Tibial nerve (tissue), 4 donors: ENCODE measurements at regions not wholly inside any gene's neighbourhood (a gene's known extent, or its start where the extent isn't known, plus 50 kb on each side); places are given as distances from the start of the nearest gene placed in this dataset.

Source experiments
- DNase-seq, 2 donors: peaks; one replicate each; pipeline ENCODE4 v3.0.0-alpha.2; 2019; ENCODE audit warnings: low spot score in 2 of 2
- H3K27ac ChIP-seq, 4 donors: fragments of 200-600 bp; sonication (generic) in 3 of 4; one replicate each; pipeline ENCODE4 v1.5.1; 2017 to 2019; ENCODE audit warnings: mild to moderate bottlenecking in 1 of 4
- H3K27me3 ChIP-seq, 2 donors: fragments of 200-600 bp; sonication (generic) in 1 of 2; one replicate each; pipeline versions ENCODE4 v1.5.1 to v1.6.0; 2017 to 2019
- H3K36me3 ChIP-seq, 3 donors: fragments of 200-600 bp; sonication (generic); one replicate each; pipeline ENCODE4 v1.5.1; 2018 to 2019
- H3K4me1 ChIP-seq, 4 donors: fragments of 200-600 bp; sonication (generic) in 3 of 4; one replicate each; pipeline ENCODE4 v1.5.1; 2017 to 2019
- H3K4me3 ChIP-seq, 4 donors: fragments of 200-600 bp; sonication (generic) in 3 of 4; one replicate each; pipeline ENCODE4 v1.5.1; 2017 to 2019; ENCODE audit warnings: mild to moderate bottlenecking in 1 of 4, moderate library complexity in 1 of 4
- H3K9me3 ChIP-seq, 4 donors: fragments of 200-600 bp; sonication (generic) in 3 of 4; one replicate each; pipeline ENCODE4 v1.5.1; 2017 to 2019
- CTCF ChIP-seq, 5 experiments: fragments of 200-600 bp in 3 of 5; fragments of 450-650 bp in 2 of 5; sonication (generic) in 3 of 5; IDR thresholded peaks; one replicate each; pipeline ENCODE4 v1.5.1; 2016 to 2019; ENCODE audit warnings: antibody characterized with exemption in 5 of 5, mild to moderate bottlenecking in 3 of 5, moderate library complexity in 2 of 5
- EP300 ChIP-seq, 2 donors: sonication (generic); formaldehyde crosslinking; IDR thresholded peaks; one replicate each; pipeline ENCODE4 v1.6.1; 2017; ENCODE audit warnings: antibody characterized with exemption in 2 of 2, mild to moderate bottlenecking in 1 of 2
- POLR2A ChIP-seq, 2 donors: fragments of 450-650 bp; IDR thresholded peaks; one replicate each; pipeline ENCODE4 v1.6.1; 2017; ENCODE audit warnings: antibody characterized with exemption in 2 of 2, mild to moderate bottlenecking in 2 of 2, moderate library complexity in 2 of 2
- WGBS, 2 donors: methylation state at CpG; one replicate each; pipeline ENCODE4 v1.1.5; 2018; 5-methylcytosine and 5-hydroxymethylcytosine counted together

- Histone ChIP-seq H3K27ac (peak overlapping the region in 1 of 4 donors; percentile 26), H3K27me3 (no peaks in the 10 kb centered on the region), H3K36me3 (no peaks in the 10 kb centered on the region), H3K9me3 (no peaks in the 10 kb centered on the region), H3K4me3 (no peak overlapping the region), H3K4me1 (peaks cover 0 to 13% (median 0%) of the 10 kb centered on the region in 4 donors)
- WGBS, 2 donors: 51 to 58% methylated on average over 2 of the region's 2 CpGs
- no peak for DNase-seq
- no peak for TF ChIP-seq EP300 (IDR thresholded peaks at IDR 0.05)
- no peak for TF ChIP-seq CTCF (IDR thresholded peaks at IDR 0.05)
- no peak for TF ChIP-seq POLR2A (IDR thresholded peaks at IDR 0.05)
Measured at GRCh38 chr2:164429354-164429753, 191.9 kb downstream of the GRB14 start.

- 92 to 96% methylated on average over 7 of the region's 7 CpGs for WGBS, 2 donors
- Histone ChIP-seq H3K9me3 (no peaks in the 10 kb centered on the region), H3K4me3 (no peak overlapping the region), H3K27ac (no peak overlapping the region), H3K27me3 (no peaks in the 10 kb centered on the region), H3K36me3 (no peaks in the 10 kb centered on the region), H3K4me1 (peaks cover 0 to 13% (median 0%) of the 10 kb centered on the region in 4 donors)
- DNase-seq: no peak
- no peak for TF ChIP-seq CTCF (IDR thresholded peaks at IDR 0.05)
- no peak for TF ChIP-seq POLR2A (IDR thresholded peaks at IDR 0.05)
- no peak for TF ChIP-seq EP300 (IDR thresholded peaks at IDR 0.05)
Measured at GRCh38 chr2:164427111-164427510, 194.2 kb downstream of the GRB14 start.

GRCh38 chr2:164420787-164421186 is 200.5 kb downstream of the GRB14 start:
- WGBS, 2 donors: 93 to 94% methylated on average over 5 of the region's 5 CpGs
- TF ChIP-seq CTCF (IDR thresholded peaks at IDR 0.05) (no peak), POLR2A (IDR thresholded peaks at IDR 0.05) (no peak), EP300 (IDR thresholded peaks at IDR 0.05) (no peak)
- no peaks in the 10 kb centered on the region for H3K27me3 ChIP-seq

GRCh38 chr2:164412831-164413230 is 208.5 kb downstream of the GRB14 start:
- WGBS, 2 donors: 76 to 84% methylated on average over 2 of the region's 2 CpGs
- no peak for TF ChIP-seq CTCF (IDR thresholded peaks at IDR 0.05)
- H3K9me3 ChIP-seq: no peaks in the 10 kb centered on the region
- no peak for DNase-seq
- H3K4me1 ChIP-seq: no peaks in the 10 kb centered on the region
- H3K4me3 ChIP-seq: no peak overlapping the region
- no peaks in the 10 kb centered on the region for H3K36me3 ChIP-seq
- H3K27ac ChIP-seq: no peak overlapping the region
- H3K27me3 ChIP-seq: no peaks in the 10 kb centered on the region

More at GRCh38 chr2:164420787-164421186, 200.5 kb downstream of the GRB14 start:
- no peaks in the 10 kb centered on the region for H3K36me3 ChIP-seq
- no peak overlapping the region for H3K4me3 ChIP-seq
- no peak for DNase-seq
- H3K27ac ChIP-seq: no peak overlapping the region
- H3K4me1 ChIP-seq: peaks cover 0 to 6% (median 0%) of the 10 kb centered on the region in 4 donors
- no peaks in the 10 kb centered on the region for H3K9me3 ChIP-seq

- no peak overlapping the region for H3K4me3 ChIP-seq
- no peaks in the 10 kb centered on the region for H3K9me3 ChIP-seq
- no peaks in the 10 kb centered on the region for H3K27me3 ChIP-seq
- no peak for TF ChIP-seq EP300 (IDR thresholded peaks at IDR 0.05)
- TF ChIP-seq CTCF (IDR thresholded peaks at IDR 0.05): no peak
- no peak for TF ChIP-seq POLR2A (IDR thresholded peaks at IDR 0.05)
- 73 to 79% methylated on average over 6 of the region's 6 CpGs for WGBS, 2 donors
- H3K27ac ChIP-seq: no peak overlapping the region
- H3K4me1 ChIP-seq: no peaks in the 10 kb centered on the region
- H3K36me3 ChIP-seq: no peaks in the 10 kb centered on the region
- no peak for DNase-seq
Measured at GRCh38 chr2:164389411-164389810, 231.9 kb downstream of the GRB14 start.
